Stimulated activated naive CD4-positive, alpha-beta T cell treated with Interleukin-2 at 50 U/mL for 16 hours (primary cell): ENCODE measurements at regions not wholly inside any gene's neighbourhood (a gene's known extent, or its start where the extent isn't known, plus 50 kb on each side); places are given as distances from the start of the nearest gene placed in this dataset.
"Not testable (repeated sequence)": the region's sequence is repeated elsewhere in the genome, so short reads cannot be mapped to it uniquely, and the experiment has no call there.

Experiments used
- DNase-seq: peaks from one replicate; lab custom pipeline; 2025; lab: John Stamatoyannopoulos, UW

DNA sequence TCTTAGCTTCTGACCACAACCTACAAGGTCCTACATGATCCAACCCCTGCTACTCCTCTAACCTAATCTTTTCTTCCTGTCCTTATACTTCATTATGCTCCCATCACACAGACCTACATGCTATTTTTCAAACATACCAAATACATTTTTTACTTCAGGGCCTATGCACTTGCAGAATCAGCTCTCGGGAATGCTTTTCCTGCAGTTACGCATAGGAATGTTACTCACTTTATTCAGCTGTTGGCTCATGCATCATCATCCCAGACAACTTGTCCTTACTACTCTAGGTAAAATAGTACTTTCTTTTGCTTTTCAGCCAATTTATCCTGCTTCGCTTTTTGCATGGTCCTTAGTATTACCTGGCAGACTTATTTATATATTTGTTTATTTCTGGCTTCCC, 105.6 kb downstream of the OXSM start:
- no peak for DNase-seq

DNA sequence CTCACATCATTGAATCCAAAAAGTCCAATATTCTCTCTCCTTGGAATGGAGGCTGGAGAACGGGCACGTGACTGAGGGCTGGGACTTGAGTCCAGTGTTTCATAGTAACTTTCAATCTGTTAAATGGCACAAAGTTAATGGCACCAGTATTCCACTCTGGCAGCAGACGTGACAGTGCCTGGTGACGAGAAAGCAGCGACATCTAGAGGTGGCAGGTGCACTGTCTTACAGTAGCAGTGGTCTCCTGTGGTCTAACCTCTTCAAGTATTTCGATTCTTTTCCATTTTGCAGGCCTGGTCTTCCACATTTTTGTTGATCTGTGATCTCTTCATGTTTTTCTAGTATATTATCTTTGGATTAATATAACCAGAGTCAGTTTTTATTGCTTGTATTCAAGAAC, 107.1 kb downstream of the OXSM start:
- no peak for DNase-seq

DNA sequence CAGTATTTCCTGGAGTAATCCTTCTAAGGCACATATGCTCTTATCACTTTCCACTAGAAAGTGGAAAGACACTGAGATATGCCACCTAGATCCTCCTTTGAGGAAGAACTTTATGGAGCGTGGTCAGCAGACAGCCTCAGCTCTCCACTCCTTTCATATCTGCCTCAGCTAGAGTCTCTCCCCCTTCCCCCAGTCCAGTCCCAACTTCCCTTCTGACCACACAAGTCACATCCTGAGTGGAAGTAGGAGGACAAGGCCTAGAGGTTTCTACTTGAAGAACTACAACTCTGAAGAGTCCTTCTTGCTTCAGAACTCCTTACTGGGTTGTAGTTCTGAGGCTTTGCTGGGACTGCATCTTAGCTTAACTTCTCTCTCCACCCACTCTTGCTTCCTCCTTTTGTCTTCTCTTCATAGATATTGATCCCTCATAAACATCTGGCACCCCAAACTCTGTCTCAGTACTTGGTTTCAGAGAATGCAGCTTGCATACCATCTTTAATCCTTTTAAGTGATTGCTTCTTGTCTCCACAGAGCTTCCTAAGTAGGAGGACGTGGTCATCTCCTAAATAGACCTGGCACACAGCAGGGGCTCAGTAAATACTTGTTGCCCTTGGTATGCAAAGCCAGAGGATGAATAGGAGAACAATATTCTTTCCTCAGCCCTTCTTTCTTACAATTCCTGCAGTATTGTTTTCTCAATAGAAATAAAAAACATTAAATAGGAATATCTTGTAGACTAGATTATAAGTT, 109.6 kb downstream of the OXSM start:
- DNase-seq: no peak

DNA sequence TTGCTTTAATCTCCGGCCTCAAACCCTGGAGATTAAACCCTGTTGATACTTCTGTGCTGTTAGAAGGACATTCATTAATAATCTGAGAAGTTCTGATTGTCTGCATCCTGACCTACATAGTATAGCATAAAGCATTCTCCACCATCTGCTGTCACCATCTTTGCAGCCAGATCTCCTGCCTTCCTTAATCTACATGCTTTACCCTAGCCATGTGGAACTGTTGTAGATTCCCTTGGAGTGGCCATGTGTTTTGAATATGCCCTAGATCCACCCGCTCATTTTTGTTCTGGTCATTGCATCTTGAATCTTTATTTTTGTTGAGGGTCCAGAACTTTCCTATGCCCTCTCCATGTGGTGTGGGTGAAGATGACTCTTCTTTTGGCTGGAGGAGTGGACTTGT, 110.3 kb downstream of the OXSM start:
- no peak for DNase-seq

DNA sequence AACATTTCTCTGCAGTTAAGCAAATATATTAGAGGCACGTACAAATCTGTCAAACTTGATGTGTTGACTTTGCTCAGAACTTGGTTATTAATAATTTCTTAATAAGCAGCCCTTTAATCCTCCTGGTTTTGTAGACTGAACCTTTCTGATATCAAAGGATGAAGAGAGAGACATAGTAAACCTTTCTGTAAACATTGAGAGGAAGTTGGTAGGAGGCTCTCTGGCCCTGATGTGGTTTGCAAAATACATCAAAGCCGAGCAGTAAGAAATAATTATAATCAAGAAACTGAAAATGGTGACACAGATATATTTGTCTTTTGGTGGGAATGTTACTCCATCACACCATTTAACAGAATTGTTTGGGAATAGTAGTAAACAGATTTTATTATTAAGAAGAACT, 111.9 kb downstream of the OXSM start:
- DNase-seq: no peak

DNA sequence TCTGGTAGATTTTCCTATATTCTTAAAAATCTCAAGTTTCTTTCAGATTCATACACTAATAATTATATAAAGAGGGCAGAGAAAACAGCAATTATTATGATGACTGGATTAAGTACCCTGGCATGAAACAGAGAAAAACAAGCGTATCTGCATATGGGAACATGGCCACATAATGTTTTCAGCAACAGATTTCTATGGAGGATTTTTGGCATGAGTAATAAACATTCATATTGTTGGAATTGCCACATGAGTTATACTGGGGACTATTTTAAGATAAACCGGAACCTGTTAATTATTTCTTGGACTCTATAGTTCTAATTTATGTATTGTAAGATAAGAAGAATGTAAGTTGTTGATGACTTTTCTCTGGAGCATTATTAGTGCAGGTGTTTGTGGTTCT, 112.7 kb downstream of the OXSM start:
- no peak for DNase-seq

DNA sequence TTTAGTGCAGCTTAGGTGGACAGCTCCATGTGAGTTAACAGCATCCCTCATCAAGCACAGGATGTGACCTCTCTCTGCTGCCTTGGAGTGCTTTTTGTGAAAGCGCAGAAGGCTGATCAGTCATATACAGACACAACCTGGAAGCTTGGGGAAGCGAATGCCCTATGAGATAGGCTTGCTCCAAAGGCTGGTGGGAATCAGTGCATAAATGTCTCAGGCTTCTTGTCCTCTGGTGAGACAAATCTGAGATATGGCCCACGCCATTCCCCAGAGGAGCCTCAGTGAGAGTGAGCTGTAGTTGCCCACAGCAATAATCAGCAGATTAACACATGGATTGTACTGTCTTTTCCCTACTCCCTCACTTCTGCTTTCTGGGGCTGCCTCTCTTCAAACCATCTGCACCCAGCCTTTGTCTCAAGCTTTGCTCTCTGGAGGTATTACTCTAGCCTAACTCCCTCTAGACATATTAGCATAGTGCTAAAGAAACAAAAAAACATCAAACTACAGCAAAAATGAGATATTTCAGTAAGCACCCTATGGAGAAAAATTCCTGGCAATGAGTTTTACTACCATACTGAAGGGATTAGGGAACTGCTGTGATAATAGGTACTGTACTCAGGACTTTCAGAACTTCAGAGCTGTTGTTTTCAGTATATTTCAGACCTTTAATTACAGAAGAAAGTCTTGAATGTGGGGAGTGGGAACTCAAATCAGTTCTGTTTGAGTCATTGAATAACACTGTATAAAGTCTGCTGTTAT, 113.7 kb downstream of the OXSM start:
- DNase-seq: no peak

DNA sequence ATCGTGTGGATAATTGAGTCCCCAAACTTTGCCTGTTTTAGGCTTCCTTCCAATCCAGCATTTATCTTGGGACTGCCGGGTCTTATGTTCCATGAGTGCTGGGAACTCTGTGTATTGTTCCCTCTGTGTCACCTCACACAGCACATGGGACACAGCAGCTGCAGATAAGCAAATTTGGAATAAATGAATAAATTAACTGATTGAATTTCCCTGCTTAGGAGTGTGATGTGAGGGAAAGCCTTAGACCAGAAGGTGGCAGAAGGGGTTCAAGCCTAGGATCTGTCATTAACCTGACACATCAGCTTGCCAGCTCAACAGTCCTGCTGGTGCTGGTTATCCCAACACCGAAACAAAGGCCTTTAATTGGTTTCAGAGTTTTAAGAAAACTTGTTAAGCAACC, 114.3 kb downstream of the OXSM start:
- no peak for DNase-seq

DNA sequence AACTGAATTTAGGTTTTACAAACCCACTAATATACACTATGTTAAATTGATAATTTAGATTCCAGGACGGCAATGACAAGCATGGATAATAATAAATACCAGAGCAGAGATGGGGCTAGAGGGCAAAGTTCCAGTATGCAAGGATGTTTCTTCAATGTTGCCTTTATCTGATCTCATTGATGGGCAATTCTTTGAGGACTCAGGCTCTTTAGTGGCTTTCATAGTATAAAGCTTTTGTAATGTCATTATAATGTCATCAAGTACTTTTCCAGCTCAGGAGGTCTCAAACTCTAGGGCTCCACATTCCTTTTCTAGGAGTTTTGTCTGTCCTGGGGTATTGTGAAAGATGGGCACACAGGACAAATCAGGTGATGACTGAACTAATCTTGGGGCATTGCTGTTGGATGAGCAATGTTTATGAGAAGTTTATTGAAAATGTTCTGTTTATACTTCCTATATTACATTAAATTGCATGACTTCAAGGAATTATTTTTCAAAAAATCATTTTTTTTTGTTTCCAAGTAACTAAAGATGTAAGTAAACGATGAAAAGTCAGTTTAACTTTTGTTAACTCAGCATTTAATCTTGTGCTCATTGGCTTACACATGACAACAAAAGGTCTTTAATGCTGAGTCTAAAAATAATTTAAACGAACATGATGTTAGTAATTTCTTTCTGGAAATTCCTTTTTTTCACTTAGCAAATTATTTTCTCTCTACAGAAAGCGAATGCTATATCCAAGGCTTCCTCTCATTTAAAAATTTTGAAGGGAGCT, 116.4 kb downstream of the OXSM start:
- no peak for DNase-seq

DNA sequence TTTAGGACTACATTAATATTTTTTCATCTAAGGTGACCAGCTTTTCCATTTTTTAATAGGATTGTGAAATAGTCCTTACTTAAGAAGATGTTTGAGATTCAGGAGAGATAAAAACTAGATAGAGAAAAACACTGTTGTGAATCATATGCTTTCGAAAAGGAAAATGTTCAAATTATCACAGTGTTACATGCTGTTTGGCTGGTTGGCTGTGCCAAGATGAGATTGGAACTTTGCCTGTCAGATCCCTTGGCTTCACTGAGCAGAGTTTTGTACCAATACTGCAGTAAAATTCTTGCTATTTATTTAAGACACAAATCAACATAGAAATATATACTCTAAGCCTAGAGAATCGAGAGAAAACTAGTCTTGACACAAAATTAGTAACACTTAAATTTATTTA, 117.2 kb downstream of the OXSM start:
- no peak for DNase-seq

DNA sequence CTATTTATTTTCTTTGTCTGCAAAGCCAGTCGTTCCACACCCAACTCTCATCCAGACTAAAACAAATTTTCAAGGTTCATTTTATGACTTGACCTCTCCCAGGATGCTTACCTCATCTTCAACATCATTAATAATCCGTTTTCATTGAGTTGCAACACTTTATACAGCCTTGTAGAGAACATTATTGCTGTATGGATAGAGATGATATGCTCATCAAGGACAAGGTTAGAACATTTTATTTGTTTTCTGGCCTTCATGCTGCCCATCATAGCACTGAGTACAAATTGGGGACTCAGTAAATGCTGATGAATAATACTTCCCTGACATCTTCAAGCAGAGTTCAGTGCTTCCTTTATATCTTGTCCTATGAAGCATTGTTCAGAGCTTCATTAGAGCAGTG, 120.2 kb downstream of the OXSM start:
- DNase-seq: no peak

DNA sequence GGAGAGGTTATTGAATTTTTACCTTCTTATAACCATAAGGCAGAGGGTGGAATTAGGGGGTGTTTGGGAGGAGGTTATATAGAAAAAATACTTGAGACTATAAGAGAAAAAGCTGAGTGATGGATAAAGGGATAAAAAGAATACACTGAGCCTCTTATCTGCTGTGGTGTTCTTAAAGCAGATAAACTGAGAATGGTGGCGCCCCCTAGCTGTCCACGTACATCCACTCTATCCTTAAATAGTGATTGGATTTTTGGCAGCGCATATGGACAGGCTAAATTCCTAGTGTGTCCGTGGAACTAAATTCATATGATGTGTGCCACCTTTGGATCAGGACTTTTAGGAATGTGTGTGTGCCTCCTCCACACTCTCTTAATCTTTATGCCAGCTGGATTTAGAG, 121.1 kb downstream of the OXSM start:
- peak; percentile 5 for DNase-seq

DNA sequence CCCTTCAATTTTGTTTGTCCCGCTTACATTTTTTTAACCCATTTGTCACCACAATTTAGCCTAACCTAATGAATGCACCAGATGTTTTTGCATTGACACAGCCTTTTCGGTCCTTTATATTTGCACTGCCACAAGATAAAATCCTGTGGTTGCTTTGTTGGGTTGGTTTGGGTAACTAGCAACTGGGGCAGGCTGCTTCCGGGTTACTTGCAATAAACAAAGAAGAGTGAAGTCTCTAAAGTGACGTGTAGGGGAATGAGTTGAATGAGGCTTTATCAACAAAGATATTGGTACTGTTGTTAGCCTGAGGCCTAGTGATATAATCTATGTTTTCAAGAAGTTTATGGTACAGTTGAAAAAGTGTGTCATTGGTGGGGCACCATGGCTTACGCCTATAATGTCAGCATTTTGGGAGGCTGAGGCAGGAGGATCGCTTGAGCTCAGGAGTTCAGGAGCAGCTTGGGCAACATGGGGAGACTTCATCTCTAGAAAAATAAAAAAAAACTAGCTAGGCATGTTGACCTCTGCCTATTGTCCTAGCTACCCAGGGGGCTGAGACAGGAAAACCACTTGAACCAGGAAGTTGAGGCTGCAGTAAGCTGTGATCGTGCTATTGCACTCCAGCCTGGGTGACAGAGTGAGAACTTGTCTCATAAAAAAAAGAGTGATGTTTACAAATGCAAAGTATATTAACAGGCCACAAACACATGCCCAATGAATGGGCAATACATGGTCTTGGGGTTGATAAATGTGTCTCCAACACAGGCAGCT, 121.8 kb downstream of the OXSM start:
- DNase-seq: no peak

DNA sequence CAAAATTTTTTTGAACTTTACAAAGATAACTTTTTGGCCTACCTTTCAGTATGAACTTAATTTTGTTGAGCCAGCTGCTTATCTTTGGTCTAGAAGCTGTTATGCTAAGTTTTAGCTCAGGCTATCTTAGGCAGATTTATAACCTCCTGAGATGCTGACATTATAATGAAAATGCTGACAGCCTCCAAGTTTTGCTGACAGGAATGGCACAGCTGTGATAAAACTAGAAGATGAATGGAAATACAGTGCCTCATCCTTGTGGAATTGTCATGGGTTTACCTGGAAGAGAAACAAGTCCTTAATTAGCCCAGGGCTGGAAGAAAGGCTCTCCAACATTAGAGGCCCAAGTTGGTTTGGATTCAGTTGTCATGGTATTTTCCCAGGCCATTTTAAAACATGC, 123.3 kb downstream of the OXSM start:
- no peak for DNase-seq

DNA sequence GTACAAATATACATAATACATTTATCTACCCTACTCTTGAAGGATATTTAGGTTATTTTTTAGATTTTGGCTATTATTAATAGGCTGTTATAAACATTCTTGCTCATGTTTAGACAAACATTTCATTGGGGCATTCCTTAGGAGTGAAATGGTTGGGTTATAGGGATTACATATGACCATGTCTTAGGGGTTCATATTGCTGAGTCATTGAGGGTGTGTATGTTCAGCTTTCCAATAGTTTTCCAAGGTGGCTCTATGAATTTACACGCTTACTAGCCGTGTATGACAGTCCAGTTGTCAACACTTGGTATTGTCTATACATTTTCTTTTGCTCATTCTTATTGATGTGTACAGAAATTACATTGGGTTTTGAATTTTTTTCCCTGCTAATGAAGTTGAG, 125.8 kb downstream of the OXSM start:
- no peak for DNase-seq

DNA sequence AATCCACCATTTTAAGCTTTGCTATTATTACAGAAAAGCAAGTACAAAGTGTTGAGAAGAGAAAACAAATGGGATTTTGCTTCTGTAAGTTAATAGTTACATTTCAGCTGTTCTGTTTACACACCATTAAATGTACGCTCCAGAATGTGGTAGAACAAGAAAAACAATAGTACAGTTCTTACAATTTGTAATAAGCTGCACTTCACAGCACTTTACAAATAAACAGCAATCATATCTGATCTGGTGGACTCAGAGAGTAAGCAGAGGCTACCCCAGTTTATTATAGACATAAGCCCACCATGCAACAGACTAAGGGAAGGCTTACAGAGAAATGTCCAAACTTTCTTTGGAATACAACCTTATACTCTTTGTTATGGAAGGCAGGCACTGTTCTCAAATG, 126.4 kb downstream of the OXSM start:
- no peak for DNase-seq

DNA sequence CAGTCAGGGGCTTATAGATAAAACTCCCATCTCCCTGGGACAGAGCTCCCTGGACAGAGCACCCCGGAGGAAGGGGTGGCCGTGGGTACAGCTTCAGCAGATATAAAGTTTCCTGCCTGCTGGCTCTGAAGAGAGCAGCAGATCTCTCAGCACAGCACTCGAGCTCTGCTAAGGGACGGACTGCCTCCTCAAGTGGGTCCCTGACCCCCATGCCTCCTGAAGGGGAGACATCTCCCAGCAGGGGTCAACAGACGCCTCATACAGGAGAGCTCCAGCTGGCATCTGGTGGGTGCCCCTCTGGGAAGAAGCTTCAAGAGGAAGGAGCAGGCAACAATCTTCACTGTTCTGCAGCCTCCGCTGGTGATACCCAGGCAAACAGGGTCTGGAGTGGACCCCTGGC, 142.1 kb downstream of the OXSM start:
- DNase-seq: not testable (repeated sequence)

DNA sequence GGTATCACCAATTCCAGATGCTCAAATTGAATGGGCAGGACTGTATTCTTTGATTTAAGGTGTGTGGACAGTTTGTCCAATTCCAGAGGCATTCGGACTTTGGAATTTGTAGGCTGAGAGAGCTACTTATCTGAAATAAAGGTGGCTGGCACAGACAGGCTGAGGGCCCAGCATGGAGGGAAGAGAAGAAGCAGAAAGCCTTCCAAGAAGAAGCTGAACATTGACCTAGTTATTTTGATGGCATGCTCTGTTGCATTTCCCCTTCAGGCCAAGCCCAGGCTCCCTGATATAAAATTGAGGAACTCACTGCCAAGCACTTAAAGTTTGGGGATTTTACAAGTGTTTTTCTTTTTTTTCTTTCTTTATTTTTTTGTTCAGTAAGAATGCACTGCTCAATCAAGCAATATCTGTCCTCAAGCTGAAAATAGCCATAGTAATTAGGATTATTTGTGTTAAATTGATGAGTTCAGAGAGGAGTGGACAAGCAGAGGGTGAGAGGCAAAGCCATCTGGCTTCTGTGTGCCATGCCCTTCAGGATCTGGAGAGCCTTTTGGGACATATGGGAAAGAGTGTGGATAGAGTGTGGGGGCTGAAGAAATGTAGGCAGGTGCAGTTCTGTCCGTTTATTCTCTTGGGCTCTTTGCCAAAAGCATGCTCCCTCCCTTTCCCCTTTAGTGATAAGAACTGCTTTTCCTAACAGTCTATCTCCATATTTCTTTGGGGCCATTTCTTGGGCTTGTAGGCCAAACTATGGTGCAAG, 148.9 kb downstream of the OXSM start:
- DNase-seq: no peak

DNA sequence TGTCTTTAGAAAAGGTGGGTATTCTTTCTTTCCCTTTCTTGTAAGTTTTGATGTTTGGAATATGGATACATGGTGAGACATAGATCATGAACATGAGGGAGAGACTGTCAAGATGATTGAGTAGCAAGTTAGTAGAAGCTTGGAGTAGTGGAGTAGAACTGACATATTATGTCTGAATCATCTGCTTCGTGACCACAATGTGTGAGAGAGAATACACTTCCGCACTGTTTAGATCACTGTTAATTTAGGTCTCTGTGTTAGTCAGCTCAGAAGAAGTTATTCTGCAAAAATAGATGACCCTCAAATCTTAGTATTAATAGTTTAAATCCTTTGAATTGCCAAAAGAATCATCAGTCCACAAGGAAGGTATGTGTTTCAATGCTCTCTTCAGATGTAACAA, 151.0 kb downstream of the OXSM start:
- DNase-seq: no peak

DNA sequence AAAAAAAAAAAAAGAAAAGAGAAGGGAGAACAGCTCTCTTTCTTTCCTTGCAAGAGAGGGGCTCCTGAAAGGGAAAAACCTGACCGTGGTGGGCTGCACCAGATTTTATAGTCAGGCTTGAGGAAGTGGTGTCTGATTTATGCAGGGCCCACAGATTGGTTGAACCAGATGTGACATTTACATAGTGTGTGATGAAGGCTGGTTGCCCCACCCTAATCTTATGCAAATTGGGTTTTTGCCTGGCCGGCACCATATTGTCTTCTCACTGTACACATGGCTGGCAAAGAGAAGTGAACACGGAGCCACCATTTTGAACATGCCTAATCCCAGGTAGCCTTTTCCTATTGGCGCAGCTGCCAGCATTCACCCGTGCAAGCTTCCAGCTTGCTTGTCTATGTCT, 154.4 kb downstream of the OXSM start:
- DNase-seq: no peak

DNA sequence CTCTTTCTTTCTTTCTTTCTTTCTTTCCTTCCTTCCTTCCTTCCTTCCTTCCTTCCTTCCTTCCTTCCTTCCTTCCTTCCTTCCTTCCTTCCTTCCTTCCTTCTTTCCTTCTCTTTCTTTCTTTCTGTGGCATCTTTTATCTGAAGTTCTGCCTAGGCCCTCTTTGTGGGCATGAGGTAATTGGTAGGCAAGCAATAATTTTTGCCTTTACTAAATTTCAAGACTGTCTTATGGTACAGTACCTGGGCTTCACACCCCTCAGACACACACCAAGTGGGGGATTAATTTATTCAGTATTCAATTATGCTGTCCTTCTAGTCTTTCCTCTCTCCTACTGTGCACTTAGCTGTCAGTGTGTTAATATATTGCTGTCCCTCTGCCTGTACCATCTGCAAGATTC, 155.5 kb downstream of the OXSM start:
- DNase-seq: no peak

DNA sequence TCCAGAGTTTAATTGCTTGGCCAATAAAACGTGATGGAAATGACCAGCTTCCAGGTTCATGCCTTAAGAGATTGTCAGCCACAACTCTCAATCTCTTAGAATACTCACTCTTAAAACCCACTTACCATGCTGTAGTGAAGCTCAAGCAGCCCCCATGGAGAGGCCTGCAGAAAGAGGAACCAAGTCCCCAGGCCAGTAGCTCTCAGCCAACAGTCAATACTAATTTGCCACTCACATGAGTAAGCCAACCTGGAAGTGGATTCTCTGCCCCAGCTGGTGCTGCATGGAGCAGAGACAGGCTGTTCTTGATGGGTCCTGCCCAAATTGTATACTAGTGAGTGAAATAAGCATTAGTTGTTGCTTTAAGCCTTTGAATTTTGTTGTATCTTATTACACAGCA, 155.9 kb downstream of the OXSM start:
- no peak for DNase-seq
